ENCODE measurements at regions not wholly inside any gene's neighbourhood (a gene's known extent, or its start where the extent isn't known, plus 50 kb on each side); places are given as distances from the start of the nearest gene placed in this dataset.
"Not testable (repeated sequence)": the region's sequence is repeated elsewhere in the genome, so short reads cannot be mapped to it uniquely, and the experiment has no call there.

DNA sequence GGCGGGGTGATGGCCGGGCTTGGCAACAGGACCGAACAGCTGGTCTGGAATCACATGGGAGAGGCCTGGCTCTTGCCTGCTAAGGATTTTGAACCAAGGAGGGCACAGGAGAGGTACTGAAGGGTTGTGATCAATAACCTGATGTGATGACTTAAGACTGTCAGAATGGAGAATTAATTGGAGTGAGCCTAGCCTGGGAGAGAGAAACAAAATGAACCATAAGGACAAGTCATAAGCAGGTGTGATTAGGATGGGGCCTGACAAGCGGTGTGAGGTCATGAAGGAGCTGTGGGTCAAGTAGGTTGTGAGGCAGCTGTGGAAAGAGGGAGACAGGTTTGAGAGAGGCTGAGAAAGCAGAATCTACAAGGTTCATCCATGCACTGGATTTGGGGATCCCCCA is 104.6 kb downstream of the MED10 start:
- DNase-seq = no peak

DNA sequence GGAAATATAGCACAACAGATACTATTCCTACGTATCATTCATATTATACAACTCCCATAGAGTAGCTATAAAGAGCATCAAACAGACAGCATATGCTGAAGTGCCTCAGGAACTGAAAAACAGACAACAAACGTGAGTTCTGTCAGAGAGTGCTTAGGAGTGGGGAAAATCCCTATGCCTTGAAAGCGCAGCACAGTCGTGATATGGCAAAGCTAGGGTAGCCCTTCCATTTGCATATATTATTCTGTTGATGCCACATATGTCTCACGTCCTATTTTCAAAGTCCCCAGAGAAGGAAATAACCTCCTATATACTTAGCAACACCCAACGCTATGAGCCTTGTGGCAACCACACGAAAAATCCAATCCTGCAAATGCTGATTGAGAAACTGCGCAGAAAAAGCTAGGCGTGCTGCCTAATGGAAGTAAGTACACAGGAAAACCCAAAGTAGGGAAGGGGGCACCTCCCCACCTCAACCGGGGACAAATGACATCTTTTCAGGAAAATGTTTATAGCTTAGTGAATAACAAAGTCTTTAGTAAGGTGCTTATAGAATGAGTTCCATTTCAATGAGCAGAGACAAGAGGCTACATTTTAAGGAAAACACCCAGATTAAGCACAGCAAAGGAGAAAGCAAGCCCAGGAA is 105.1 kb downstream of the MED10 start:
- no peak for DNase-seq

DNA sequence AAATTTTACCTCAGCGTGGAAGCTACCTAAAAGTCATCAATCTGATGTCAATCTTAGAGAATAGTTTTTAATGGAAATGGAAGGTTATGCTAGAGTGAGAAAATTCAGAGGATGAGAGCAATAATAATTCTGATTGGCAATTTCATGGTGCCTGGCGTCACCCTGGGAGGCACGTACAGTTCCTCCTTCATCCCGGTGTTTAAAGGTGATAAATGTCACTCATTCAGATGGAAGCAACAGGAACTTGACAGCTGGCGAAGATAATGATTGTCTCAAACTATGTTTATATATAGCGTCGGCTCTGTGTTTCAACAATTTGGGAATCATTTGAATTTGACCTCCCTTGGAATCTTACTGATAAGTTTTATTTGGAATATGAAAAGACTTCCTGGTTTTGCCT is 108.4 kb downstream of the MED10 start:
- DNase-seq = no peak

DNA sequence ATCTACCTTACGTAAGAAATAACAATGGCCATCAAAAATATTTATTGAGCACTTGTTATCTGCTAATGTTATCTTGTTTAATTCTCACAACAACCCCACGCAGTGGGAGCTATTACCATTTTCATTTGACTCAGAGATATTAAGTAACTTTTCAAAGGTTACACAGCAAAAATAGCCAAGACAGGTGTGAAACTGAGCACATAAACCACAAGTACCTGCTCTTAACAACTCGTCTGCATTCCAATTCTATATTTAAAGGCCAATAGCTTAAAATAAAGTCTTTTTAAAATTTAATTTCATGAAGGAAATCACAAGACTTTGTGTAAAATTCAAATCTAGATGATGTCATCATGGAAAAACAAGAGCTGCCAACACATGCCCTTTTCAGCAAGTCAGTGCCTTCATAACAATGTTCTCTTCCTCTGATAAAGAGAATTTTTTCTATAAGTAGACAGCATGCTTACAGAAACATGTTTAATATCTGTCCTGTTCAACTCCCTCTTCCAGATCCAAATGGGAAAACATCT is 111.6 kb downstream of the MED10 start:
- DNase-seq = no peak

DNA sequence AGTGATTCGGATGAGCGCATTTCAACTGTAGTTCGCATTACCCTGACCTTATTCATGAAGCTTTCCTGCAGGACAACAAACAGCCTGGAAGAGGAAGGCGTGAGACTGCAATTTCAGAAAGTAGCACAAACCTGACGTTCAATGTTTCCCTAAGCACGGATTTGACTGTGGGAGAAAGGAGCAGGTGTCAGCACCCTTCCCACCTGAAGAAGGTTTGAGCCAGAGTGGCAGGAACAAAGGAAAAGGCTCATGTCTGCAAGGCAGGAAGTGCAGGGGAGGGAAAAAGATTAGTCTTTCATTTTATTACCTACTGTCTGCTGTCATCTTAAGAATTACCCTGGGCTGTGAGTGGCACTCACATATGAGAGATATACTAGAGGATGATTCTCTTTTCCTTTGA is 114.0 kb downstream of the MED10 start:
- DNase-seq = no peak

DNA sequence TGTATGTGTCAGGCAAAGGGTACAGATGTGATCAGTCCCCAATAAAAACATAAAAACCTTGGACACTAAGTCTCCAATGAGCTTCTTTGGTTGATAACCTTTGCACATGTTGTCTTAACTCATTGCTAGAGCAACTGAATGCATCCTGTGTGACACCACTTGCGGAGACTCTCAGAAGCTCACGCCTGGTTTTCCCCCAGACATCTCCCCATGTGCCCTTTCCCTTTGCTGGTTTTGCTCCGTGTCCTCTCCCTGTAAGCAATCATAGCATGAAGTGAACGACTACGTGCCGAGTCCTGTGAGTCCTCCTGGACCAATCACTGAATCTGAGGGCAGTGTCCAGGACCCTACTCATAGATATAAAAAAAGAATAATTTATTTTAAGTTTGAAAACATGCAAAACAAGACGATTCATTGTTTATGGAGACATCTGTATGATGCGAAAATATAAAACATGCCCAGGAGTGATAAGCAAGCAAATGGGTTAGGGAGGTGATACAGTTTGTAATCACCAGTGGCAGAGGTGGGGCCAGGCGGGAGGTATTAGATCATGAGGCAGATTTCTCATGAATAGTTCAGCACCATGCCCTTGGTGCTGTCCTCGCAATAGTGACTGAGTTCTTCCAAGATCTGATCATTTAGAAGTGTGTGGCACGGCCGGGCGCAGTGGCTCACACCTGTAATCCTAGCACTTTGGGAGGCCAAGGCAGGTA is 115.5 kb downstream of the MED10 start:
- no peak for DNase-seq

DNA sequence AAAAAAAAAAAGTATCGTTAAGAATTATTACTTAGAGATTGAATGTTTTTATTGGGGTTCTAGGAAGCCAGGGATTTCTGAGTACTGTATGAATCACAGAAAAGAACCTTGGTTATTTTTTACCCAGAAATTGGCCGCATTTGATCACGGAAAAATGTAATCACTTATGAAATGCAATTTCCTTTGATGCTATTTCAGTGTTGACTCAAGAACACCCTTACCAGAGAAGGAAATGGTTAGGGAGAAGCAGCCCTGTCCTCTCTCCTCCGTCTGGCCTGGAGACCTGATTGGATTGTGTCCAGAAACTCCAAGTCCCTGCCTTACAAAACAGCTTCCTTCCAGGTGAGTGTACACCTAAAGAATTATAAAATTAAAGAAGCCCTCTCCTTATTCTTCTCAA is 116.7 kb downstream of the MED10 start:
- DNase-seq = no peak

DNA sequence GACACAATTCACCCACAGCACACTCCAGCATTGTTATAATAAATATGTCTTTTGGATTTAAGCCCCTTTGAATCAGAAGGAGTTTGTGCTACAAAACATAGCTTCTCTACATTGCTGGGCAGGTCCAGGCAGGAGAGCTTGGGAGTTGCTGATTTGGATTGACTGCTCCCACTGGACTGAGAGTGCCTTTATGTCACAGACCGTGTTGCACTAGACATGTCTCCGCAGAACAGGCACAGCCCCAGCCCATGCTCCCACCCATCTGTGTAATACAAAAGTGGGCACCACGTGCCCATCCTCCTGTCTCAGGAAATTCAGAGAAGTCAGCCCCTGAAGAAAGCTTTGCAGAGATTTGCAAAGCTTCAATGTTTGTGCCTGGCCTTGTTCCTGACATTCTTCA is 117.1 kb downstream of the MED10 start:
- no peak for DNase-seq

DNA sequence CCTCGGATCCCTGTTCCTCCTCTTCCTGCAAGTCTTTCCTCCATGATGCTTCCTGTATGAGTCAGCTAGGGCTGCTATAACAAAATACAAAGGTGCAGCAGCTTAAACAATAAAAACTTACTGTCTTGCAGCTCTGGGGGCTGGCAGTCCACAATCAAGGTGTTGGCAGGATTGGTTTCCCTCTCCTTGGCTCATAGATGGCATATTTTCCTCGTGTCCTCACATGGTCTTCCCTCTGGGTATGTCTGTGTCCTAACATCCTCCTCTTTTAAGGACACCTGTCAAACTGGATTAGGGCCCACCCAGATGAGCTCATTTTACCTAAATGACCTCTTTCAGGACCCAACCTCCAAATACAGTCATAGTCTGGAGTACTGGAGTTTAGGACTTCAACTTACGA is 117.5 kb downstream of the MED10 start:
- no peak for DNase-seq

DNA sequence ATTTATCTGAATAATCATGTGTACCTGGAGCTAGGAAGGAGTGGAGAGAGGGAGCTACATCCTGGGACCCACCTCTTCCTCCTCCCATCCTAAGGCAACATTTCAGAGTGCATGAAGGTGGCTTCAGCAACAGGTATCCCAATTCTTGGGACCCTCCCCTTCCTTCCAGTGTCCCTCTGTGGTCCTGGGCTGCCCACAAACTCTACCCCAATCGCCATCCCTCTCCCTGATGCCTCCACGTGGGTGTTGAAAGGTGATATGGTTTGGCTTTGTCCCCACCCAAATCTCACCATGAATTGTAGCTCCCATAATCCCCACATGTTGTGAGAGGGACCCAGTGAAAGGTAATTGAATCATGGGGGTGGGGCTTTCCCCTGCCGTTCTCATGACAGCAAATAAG is 121.4 kb downstream of the MED10 start:
- DNase-seq = no peak

DNA sequence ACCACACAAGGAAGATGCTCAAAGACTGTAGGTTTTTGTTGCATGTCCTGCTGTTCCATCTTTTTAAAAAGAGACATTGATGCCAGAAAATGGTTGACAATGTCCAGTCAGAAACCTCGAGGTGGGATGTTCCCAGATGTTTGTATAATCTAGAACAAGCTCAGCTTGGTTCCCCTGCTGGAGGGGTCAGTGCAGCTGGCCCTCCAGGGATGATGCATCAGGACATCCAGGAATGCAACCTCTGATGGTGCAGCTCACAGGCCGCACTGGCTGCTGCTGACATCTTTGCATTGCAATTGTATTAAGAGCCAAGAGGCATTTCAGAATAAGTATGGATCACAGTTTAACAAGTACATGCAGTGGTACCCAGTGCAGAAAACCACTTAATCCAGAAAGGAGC is 122.4 kb downstream of the MED10 start:
- no peak for DNase-seq

DNA sequence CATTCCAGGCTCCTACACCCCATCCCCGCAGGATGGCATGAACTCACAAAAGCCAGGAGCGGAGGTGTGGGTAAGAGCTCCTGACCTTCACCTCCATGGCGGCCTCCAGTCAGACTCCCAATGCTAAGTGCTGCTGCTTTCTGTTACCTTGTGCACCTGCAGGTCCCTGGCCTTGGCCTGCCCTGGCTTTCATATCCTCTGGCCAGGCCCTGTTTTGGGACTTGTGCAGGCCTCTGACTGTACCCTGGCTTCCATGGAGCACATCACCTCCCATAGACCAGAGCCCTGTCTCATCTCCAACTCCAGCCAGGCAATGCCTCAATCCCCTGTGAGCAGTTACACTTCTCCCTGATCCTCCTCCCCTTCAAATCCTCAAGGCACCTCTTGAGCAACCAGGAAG is 124.5 kb downstream of the MED10 start:
- no peak for DNase-seq

DNA sequence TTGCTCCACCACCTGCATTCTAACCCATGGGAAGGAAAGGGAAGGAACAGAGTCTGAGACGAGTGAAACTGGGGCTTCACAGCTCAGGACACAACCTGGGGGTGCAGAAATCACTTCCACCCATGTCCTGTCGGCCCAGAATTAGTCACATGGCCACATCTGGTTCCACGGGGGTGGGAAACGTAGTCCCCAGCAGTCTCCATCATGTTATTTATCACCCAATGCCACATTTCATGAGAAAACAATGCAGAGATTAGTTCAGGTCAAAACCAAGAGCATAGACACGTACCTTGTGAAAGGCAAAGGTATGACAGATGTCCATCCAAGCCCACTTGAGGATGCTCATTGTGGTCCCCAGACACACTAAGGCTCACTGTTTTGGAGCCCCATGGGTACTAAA is 125.1 kb downstream of the MED10 start:
- DNase-seq = no peak

DNA sequence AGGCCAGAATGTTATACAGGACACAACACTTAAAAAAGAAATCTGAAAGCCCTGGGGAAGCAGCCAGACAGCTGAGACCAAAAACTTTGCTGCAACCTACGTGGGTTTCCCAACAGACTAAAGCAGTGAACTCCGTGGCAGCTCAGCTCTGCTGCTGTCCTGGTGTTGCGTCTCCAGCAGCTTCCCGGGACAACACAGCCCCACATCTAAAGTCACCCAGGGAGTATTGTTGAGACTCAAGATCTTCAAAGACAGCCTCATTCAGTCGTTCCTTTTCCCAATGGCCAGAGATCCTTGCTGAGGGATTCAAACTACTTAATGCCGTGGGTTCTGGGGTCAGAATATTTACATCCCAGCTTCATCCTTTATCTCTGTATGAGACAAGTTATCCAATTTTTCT is 125.8 kb downstream of the MED10 start:
- DNase-seq = no peak

DNA sequence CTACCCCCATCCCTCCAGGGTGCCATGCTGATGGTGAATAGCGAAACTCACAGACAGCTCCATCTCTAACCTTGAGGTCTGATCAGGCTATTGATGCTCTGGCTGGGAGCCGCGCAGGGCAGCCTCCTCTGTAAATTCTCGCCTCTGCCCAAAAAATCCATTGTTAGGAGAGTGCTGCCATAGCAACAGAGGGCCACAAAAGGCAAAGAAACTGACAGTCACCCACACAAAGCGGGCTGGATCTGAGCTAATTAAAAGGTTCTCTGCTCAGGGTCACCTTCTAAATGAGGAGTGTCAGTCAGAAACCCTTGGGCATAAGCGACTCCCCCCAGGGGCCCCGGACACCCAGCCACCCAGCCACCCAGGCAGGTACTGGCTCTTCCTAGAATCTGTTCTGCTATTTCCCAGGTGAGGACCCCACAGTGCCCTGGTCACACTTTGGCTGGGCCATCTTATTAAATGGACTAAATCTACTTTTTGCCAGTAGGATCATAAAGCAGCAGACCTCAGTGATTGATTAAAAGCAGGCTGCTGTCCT is 126.7 kb downstream of the MED10 start:
- DNase-seq = no peak

DNA sequence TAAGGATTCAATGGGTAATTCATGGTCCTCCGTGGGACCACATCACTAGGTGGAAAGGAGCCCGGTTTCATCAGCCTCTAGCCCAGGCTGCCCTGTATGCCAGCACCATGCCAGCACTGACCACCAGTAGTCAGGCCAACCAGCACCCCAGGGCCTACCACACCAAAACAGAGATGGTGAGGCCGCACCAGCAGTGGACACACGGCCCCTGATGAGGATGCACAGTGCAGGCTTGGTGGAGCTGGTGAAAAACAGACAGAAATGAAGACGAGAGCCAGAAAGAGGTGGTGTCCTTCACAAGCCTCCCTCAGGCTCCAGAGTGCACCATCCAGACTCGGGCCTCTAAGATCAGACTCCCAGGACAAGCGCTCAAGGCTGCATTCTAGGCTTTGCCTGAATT is 128.2 kb downstream of the MED10 start:
- no peak for DNase-seq

DNA sequence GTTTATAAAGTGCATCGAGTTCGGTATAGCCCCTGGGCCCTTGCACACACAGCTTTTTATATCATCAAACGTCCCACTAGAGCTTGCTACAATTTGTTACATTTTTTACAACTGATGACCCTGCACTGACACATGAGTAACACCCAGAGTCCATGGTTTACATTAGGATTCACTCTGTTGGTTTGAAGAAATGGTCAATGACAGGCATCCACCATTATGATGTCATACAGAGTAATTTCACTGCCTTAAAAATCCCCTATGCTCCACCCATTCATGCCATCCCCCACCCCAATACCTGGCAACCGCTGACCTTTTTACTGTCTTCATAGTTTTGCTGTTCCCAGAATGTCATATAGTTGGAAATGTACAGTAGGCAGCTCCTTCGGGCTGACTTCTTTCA is 130.2 kb downstream of the MED10 start:
- no peak for DNase-seq

DNA sequence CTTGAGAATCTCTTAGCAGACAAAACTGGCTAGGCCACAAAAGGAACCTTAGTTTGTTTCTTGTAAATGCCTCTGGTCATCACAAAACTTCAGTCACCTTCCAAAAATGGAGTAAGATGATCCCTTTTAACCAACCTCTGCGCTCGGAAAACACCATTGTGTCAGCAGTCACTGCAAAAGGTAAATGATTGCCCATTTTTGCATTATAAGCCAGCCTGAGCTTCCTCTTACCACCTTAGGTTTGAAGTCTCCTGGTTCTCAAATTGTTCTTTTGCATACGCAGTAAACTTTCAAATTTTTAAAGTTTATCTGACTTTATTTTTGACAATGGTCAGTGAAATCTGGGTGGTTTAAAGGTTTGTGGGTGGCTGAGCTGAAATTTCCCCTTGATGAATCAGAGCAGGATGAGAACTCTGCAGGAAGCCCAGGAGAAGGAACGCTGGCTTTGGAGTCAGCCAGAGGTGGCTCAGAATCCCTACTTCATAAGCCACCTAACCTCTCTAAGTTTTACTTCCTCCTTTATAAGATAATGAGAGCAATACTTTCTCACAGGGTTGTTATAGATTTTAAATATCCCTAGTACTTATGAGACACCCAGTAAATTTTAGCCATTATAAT is 131.4 kb downstream of the MED10 start:
- no peak for DNase-seq

DNA sequence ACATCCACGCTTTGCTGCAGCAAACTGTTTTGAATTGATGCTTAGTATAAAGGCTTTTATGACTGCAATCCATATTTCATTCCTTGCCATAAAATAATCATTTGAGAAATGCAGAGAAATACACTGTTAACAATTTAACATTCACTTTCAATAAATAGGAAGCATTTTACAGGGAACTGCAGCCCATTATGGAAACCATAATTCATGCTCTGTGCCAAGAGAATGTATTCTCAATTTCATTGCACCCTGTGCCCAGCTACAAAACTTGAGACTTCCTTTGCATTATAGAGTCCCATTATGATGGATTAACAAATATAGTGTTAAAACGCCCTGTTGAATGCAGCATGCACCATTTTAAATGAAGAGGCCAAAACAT is 134.0 kb downstream of the MED10 start:
- DNase-seq = no peak

DNA sequence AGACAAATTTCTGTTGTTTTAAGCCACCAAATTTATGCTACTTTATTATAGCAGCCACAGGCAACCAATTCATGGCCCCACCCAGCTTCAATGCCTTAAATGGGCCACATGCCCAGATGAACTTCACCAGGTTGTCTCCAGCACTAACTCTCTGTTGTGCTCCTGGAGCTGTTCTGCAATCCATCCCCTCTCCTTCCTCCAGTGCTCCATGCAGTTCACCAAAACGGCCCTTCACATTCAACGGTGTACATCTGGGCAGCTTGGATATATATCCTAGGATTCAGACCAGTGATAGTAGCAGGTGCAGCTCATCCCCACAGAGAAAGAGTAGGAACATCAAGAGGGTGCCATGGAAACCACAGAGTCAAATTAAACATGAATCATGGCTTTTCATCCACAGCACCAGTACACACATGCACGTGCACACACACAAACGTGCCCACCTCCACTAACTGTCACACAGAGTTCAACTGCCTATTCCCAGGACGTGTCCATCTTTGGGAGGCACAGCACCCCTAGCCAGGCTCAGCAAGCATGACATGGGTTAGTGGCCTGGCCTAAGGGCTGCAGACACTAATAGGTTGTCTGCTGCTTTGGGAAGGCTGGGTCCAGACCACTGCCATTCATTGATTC is 134.5 kb downstream of the MED10 start:
- DNase-seq = no peak

DNA sequence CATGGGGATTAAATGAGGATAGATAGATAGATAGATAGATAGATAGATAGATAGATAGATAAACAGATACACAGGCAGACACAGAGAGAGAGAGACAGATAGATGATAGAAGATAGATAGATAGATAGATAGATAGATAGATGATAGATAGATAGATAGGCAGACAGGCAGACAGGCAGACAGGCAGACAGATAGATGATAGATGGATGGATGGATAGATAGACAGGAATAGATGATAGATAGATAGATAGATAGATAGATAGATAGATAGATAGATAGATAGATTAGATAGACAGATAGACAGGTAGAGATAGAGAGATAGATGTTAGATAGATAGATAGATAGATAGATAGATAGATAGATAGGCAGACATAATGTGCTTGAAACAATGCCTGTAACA is 137.3 kb downstream of the MED10 start:
- DNase-seq = not testable (repeated sequence)

DNA sequence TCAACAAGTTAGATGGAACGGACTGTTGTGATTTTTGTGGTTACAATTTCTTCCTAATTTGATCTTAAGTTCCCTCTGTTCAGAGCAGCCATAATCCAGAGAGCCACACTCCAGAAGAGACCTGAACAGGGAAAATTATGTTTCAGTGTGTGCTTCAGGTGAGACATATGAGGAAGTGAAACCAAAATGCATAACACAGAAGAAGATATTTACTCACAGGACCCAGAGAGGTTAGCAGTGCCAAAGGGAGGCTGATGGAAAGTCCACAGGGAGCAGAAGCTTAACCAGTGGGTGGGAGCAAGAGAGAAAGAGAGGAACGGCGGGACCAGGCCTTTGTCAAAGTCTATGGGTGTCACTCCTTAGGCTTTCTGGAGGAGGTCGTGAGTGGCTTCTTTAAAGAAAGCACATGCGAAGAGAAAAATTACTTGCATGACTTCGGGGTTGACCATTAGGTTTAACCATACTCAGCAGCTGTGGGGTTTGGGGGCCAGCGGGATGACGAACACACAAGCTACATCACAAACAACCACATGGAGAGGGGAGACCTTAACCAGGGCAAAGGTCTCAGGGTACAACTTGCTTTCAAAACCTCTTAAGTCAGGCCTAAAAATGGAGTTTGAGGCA is 141.4 kb downstream of the MED10 start:
- no peak for DNase-seq

Data from muscle of arm (tissue), 1 donor.